Tibial nerve (tissue), 4 donors: ENCODE measurements at regions not wholly inside any gene's neighbourhood (a gene's known extent, or its start where the extent isn't known, plus 50 kb on each side); places are given as distances from the start of the nearest gene placed in this dataset.

Source experiments
- CTCF ChIP-seq, 5 experiments: fragments of 200-600 bp in 3 of 5; fragments of 450-650 bp in 2 of 5; sonication (generic) in 3 of 5; IDR thresholded peaks; one replicate each; pipeline ENCODE4 v1.5.1; 2016 to 2019; ENCODE audit warnings: antibody characterized with exemption in 5 of 5, mild to moderate bottlenecking in 3 of 5, moderate library complexity in 2 of 5
- EP300 ChIP-seq, 2 donors: sonication (generic); formaldehyde crosslinking; IDR thresholded peaks; one replicate each; pipeline ENCODE4 v1.6.1; 2017; ENCODE audit warnings: antibody characterized with exemption in 2 of 2, mild to moderate bottlenecking in 1 of 2
- POLR2A ChIP-seq, 2 donors: fragments of 450-650 bp; IDR thresholded peaks; one replicate each; pipeline ENCODE4 v1.6.1; 2017; ENCODE audit warnings: antibody characterized with exemption in 2 of 2, mild to moderate bottlenecking in 2 of 2, moderate library complexity in 2 of 2

GRCh38 chr18:26662996-26663395, 114.6 kb upstream of the KCTD1 start:
- no peak for TF ChIP-seq EP300 (IDR thresholded peaks at IDR 0.05)
- TF ChIP-seq CTCF (IDR thresholded peaks at IDR 0.05) = no peak
- TF ChIP-seq POLR2A (IDR thresholded peaks at IDR 0.05) = no peak
